Panc1 (cell line): ENCODE measurements at regions not wholly inside any gene's neighbourhood (a gene's known extent, or its start where the extent isn't known, plus 50 kb on each side); places are given as distances from the start of the nearest gene placed in this dataset.
"Not testable (repeated sequence)": the region's sequence is repeated elsewhere in the genome, so short reads cannot be mapped to it uniquely, and the experiment has no call there.

Source experiments
- ATAC-seq: fragments of 200-7000 bp; cut with Tn5 transposase; 2 replicates; pipeline ENCODE4 v1.9.1; 2020; ENCODE audit warnings: mild to moderate bottlenecking, moderate library complexity
- BruUV-seq: library from RNA; stranded (reverse); fragments of 400-500 nt; replicated peaks from 2 replicates; lab custom pipeline; 2021; lab: Mats Ljungman, UMichigan
- CTCF ChIA-PET: fragments of 300-600 bp; sonication (Branson Sonifier 250); formaldehyde crosslinking; loops from one replicate; lab custom pipeline; 2022; ENCODE audit warnings: antibody characterized with exemption; lab: Charles Lee
- POLR2A ChIA-PET: fragments of 300-600 bp; sonication (Branson Sonifier 250); formaldehyde crosslinking; loops from one replicate; lab custom pipeline; 2022; ENCODE audit warnings: antibody characterized with exemption; lab: Charles Lee
- DNase-seq: peaks from one replicate; pipeline ENCODE4 v3.0.0-alpha.2; 2010; ENCODE audit warnings: low read depth, low spot score
- H3K27ac ChIP-seq: 2 replicates; pipeline ENCODE4 v1.5.1; 2011; ENCODE audit warnings: mild to moderate bottlenecking, low read length, inconsistent platforms
- H3K27me3 ChIP-seq: fragments of 200-500 bp; sonication (Bioruptor generic); 2 replicates; pipeline ENCODE4 v1.6.0; 2014; ENCODE audit warnings: low read length, inconsistent platforms; ENCODE audit not compliant: control insufficient read depth, insufficient read depth
- H3K36me3 ChIP-seq: fragments of 200-500 bp; sonication (Bioruptor generic); 2 replicates; pipeline ENCODE4 v1.5.1; 2014; ENCODE audit warnings: inconsistent platforms, mild to moderate bottlenecking, low read length, moderate library complexity; ENCODE audit not compliant: control insufficient read depth, insufficient read depth
- H3K4me1 ChIP-seq: 2 replicates; pipeline ENCODE4 v1.5.1; 2011; ENCODE audit warnings: inconsistent platforms, mild to moderate bottlenecking, low read length, moderate library complexity; ENCODE audit not compliant: control insufficient read depth, insufficient read depth
- H3K4me3 ChIP-seq, 2 experiments: 2 replicates each; pipeline ENCODE4 v1.5.1; 2011 to 2012; ENCODE audit warnings: low read depth in 2 of 2, low read length in 2 of 2, mild to moderate bottlenecking in 2 of 2, inconsistent platforms in 1 of 2, moderate library complexity in 1 of 2
- H3K9me3 ChIP-seq: fragments of 200-500 bp; sonication (Bioruptor generic); 2 replicates; pipeline ENCODE4 v1.5.1; 2014; ENCODE audit warnings: low read depth, mild to moderate bottlenecking, inconsistent platforms, low read length, moderate library complexity; ENCODE audit not compliant: control insufficient read depth, insufficient read depth
- POLR2AphosphoS5 ChIP-seq: IDR thresholded peaks from 2 replicates; pipeline ENCODE4 v1.6.1; 2012; ENCODE audit warnings: mild to moderate bottlenecking, low read depth, low read length, moderate library complexity
- SIN3A ChIP-seq: IDR thresholded peaks from 2 replicates; pipeline ENCODE4 v1.6.1; 2012; ENCODE audit warnings: low read depth, mild to moderate bottlenecking, low read length, moderate library complexity, borderline replicate concordance; ENCODE audit not compliant: insufficient read depth
- TCF7L2 ChIP-seq: IDR thresholded peaks from 2 replicates; pipeline ENCODE4 v1.6.1; 2011; ENCODE audit warnings: mild to moderate bottlenecking, low read depth, low read length, inconsistent platforms
- in situ Hi-C: cut with HindIII; loops from 2 replicates; pipeline ENCODE4 v1.10.0; 2016; ENCODE audit warnings: low sequenced_read_pairs, low pct_unique_long_range_greater_than_20kb
- intact Hi-C: fragments of 100-400 bp; cut with micrococcal nuclease; formaldehyde crosslinking; loops from one replicate; pipeline ENCODE4 v1.10.0; 2022; ENCODE audit not compliant: unreplicated experiment
- TF ChIP-seq, protein P1 (sequence below): fragments of 450-650 bp; IDR thresholded peaks from 2 replicates; pipeline ENCODE4 v1.5.1; 2017; ENCODE audit warnings: mild to moderate bottlenecking
- TF ChIP-seq, protein P2 (sequence below), 2 experiments: IDR thresholded peaks; 2 replicates each; pipeline ENCODE4 v1.6.1; 2011 to 2012; ENCODE audit warnings: low read depth in 2 of 2, control low read depth in 1 of 2, low read length in 1 of 2, mild to moderate bottlenecking in 1 of 2, moderate library complexity in 1 of 2; ENCODE audit not compliant: insufficient read depth in 1 of 2

DNA sequence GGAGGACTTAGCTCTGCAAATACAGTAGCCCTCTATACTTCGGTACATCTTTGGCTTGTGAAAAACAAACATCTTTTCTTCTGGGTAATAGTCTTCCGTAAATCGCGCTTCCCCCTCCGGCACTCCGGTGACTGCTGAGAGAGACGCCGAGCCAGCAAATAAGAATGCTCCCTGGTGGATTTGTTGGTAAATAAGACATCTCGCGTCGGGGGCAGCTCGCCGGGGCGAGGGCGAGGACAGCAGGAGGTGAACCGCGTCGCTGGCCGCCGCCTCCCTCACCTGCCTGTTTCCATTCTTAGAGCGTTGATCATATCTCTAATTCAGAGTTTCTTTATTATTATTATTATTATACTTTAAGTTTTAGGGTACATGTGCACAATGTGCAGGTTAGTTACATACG is 117.6 kb downstream of the PMAIP1 start:
- TF ChIP-seq POLR2AphosphoS5 (no peak), SIN3A (no peak), TCF7L2 (no peak)
- TF ChIP-seq, protein P1, sequence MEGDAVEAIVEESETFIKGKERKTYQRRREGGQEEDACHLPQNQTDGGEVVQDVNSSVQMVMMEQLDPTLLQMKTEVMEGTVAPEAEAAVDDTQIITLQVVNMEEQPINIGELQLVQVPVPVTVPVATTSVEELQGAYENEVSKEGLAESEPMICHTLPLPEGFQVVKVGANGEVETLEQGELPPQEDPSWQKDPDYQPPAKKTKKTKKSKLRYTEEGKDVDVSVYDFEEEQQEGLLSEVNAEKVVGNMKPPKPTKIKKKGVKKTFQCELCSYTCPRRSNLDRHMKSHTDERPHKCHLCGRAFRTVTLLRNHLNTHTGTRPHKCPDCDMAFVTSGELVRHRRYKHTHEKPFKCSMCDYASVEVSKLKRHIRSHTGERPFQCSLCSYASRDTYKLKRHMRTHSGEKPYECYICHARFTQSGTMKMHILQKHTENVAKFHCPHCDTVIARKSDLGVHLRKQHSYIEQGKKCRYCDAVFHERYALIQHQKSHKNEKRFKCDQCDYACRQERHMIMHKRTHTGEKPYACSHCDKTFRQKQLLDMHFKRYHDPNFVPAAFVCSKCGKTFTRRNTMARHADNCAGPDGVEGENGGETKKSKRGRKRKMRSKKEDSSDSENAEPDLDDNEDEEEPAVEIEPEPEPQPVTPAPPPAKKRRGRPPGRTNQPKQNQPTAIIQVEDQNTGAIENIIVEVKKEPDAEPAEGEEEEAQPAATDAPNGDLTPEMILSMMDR: no peak
- TF ChIP-seq, protein P2, sequence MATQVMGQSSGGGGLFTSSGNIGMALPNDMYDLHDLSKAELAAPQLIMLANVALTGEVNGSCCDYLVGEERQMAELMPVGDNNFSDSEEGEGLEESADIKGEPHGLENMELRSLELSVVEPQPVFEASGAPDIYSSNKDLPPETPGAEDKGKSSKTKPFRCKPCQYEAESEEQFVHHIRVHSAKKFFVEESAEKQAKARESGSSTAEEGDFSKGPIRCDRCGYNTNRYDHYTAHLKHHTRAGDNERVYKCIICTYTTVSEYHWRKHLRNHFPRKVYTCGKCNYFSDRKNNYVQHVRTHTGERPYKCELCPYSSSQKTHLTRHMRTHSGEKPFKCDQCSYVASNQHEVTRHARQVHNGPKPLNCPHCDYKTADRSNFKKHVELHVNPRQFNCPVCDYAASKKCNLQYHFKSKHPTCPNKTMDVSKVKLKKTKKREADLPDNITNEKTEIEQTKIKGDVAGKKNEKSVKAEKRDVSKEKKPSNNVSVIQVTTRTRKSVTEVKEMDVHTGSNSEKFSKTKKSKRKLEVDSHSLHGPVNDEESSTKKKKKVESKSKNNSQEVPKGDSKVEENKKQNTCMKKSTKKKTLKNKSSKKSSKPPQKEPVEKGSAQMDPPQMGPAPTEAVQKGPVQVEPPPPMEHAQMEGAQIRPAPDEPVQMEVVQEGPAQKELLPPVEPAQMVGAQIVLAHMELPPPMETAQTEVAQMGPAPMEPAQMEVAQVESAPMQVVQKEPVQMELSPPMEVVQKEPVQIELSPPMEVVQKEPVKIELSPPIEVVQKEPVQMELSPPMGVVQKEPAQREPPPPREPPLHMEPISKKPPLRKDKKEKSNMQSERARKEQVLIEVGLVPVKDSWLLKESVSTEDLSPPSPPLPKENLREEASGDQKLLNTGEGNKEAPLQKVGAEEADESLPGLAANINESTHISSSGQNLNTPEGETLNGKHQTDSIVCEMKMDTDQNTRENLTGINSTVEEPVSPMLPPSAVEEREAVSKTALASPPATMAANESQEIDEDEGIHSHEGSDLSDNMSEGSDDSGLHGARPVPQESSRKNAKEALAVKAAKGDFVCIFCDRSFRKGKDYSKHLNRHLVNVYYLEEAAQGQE (IDR thresholded peaks at IDR 0.05; ENCODE audit: insufficient read depth in 1 of 2, low read depth in 2 of 2, low read length in 1 of 2): no peak
- Histone ChIP-seq H3K27ac (no peak overlapping the region), H3K27me3 (no peaks in the 10 kb centered on the region), H3K9me3 (no peaks in the 10 kb centered on the region), H3K4me1 (no peaks in the 10 kb centered on the region), H3K4me3 (no peak overlapping the region), H3K36me3 (no peaks in the 10 kb centered on the region)
- ATAC-seq (no peak), DNase-seq (no peak)
- intact Hi-C loops: no loop called here
- no TSS peak for BruUV-seq
- in situ Hi-C loops: no loop called here
- CTCF ChIA-PET: no interaction called here
- POLR2A ChIA-PET: no interaction called here

DNA sequence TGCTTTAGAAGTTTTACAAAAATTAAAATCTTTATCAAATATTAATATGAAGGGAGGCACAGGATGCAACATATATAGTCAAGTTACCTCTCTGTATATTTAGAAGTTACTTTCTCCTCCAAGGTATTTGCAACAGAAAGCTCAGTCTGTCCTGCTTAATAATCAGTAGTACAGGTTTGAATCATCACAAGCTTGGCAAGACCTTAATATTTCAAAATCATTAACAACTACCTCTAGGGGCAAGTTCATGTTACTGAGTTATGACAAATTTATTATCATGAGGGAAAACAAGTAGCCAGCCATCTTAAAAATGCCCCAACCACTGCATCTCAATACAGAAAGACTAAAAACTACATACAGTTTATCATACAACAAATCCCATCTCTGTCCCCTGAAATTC is 116.0 kb downstream of the PMAIP1 start:
- H3K27ac ChIP-seq, CTCF ChIA-PET, H3K27me3 ChIP-seq, ATAC-seq, H3K9me3 ChIP-seq, intact Hi-C loops, DNase-seq, H3K36me3 ChIP-seq, H3K4me3 ChIP-seq, in situ Hi-C loops, BruUV-seq, POLR2A ChIA-PET, H3K4me1 ChIP-seq: not testable (repeated sequence)

DNA sequence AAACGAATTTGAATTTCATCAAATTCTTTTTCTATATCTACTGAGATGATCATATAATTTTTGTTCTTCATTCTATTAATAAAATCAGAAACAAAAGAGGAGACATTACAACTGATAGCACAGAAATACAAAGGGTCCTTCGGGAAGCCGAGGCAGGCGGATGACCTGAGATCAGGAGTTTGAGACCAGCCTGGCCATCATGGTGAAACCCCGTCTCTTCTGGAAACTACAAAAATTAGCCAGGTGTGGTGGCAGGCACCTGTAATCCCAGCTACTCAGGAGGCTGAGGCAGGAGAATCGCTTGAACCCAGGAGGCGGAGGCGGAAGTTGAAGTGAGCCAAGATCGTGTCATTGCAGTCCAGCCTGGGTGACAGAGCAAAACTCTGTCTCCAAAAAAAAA is 113.4 kb downstream of the PMAIP1 start:
- DNase-seq, H3K4me3 ChIP-seq, ATAC-seq, in situ Hi-C loops, POLR2A ChIA-PET, H3K9me3 ChIP-seq, H3K27ac ChIP-seq, CTCF ChIA-PET, BruUV-seq, intact Hi-C loops, H3K4me1 ChIP-seq, H3K36me3 ChIP-seq, H3K27me3 ChIP-seq: not testable (repeated sequence)
